ENCODE measurements at regions not wholly inside any gene's neighbourhood (a gene's known extent, or its start where the extent isn't known, plus 50 kb on each side); places are given as distances from the start of the nearest gene placed in this dataset.

- no peaks in the 10 kb centered on the region for H3K27me3 Mint-ChIP-seq (ENCODE audit: low read depth)
- ATAC-seq (no peak), DNase-seq (no peak)
- H3K36me3 Mint-ChIP-seq (ENCODE audit: low read depth), result no peaks in the 10 kb centered on the region
- H3K27ac Mint-ChIP-seq, result no peak overlapping the region
- POLR2A ChIA-PET, result no interaction called here
- no peak overlapping the region for H3K4me3 Mint-ChIP-seq
- H3K4me1 Mint-ChIP-seq (ENCODE audit: low read depth), result no peaks in the 10 kb centered on the region
- CTCF ChIA-PET, result no interaction called here
- no peaks in the 10 kb centered on the region for H3K9me3 Mint-ChIP-seq (ENCODE audit: insufficient read depth)
Observed at GRCh38 chr4:145389550-145389949, 92.1 kb upstream of the SMAD1 start.

- no peaks in the 10 kb centered on the region for H3K4me1 Mint-ChIP-seq (ENCODE audit: low read depth)
- CTCF ChIA-PET, result no interaction called here
Observed at GRCh38 chr4:145388043-145388442, 93.6 kb upstream of the SMAD1 start.

GRCh38 chr4:145387079-145387478 lies 94.6 kb upstream of the SMAD1 start:
- POLR2A ChIA-PET, result no interaction called here
- no peak for DNase-seq
- Mint-ChIP-seq H3K27me3 (ENCODE audit: low read depth) (no peaks in the 10 kb centered on the region), H3K4me3 (no peak overlapping the region), H3K4me1 (ENCODE audit: low read depth) (no peaks in the 10 kb centered on the region), H3K27ac (no peak overlapping the region), H3K36me3 (ENCODE audit: low read depth) (no peaks in the 10 kb centered on the region), H3K9me3 (ENCODE audit: insufficient read depth) (no peaks in the 10 kb centered on the region)
- ATAC-seq, result no peak
- CTCF ChIA-PET, result no interaction called here

More at GRCh38 chr4:145388043-145388442, 93.6 kb upstream of the SMAD1 start:
- POLR2A ChIA-PET, result no interaction called here
- DNase-seq, result no peak
- H3K27me3 Mint-ChIP-seq (ENCODE audit: low read depth), result no peaks in the 10 kb centered on the region
- no peaks in the 10 kb centered on the region for H3K36me3 Mint-ChIP-seq (ENCODE audit: low read depth)
- no peak overlapping the region for H3K4me3 Mint-ChIP-seq
- ATAC-seq, result no peak
- H3K9me3 Mint-ChIP-seq (ENCODE audit: insufficient read depth), result no peaks in the 10 kb centered on the region
- no peak overlapping the region for H3K27ac Mint-ChIP-seq

GRCh38 chr4:145381163-145381562 lies 100.5 kb upstream of the SMAD1 start:
- CTCF ChIA-PET, result no interaction called here

GRCh38 chr4:145380123-145380522 lies 101.5 kb upstream of the SMAD1 start:
- no peak for ATAC-seq
- DNase-seq, result no peak
- Mint-ChIP-seq H3K36me3 (ENCODE audit: low read depth) (no peaks in the 10 kb centered on the region), H3K4me3 (no peak overlapping the region), H3K27me3 (ENCODE audit: low read depth) (no peaks in the 10 kb centered on the region), H3K9me3 (ENCODE audit: insufficient read depth) (no peaks in the 10 kb centered on the region), H3K27ac (no peak overlapping the region), H3K4me1 (ENCODE audit: low read depth) (no peaks in the 10 kb centered on the region)
- ChIA-PET POLR2A (no interaction called here), CTCF (no interaction called here)

More at GRCh38 chr4:145381163-145381562, 100.5 kb upstream of the SMAD1 start:
- POLR2A ChIA-PET, result no interaction called here
- H3K27me3 Mint-ChIP-seq (ENCODE audit: low read depth), result no peaks in the 10 kb centered on the region
- ATAC-seq, result no peak
- no peak overlapping the region for H3K27ac Mint-ChIP-seq
- H3K36me3 Mint-ChIP-seq (ENCODE audit: low read depth), result no peaks in the 10 kb centered on the region
- H3K9me3 Mint-ChIP-seq (ENCODE audit: insufficient read depth), result no peaks in the 10 kb centered on the region
- no peak overlapping the region for H3K4me3 Mint-ChIP-seq
- no peak for DNase-seq
- no peaks in the 10 kb centered on the region for H3K4me1 Mint-ChIP-seq (ENCODE audit: low read depth)

GRCh38 chr4:145375416-145375815 lies 106.2 kb upstream of the SMAD1 start:
- CTCF ChIA-PET, result no interaction called here
- no peak for DNase-seq

GRCh38 chr4:145352438-145353145 lies 129.1 kb upstream of the SMAD1 start:
- Mint-ChIP-seq H3K4me1 (ENCODE audit: low read depth) (no peaks in the 10 kb centered on the region), H3K9me3 (ENCODE audit: insufficient read depth) (no peaks in the 10 kb centered on the region), H3K36me3 (ENCODE audit: low read depth) (no peaks in the 10 kb centered on the region), H3K27ac (no peak overlapping the region), H3K27me3 (ENCODE audit: low read depth) (no peaks in the 10 kb centered on the region), H3K4me3 (no peak overlapping the region)
- ATAC-seq (no peak), DNase-seq (no peak)
- POLR2A ChIA-PET, result no interaction called here
- CTCF ChIA-PET, result no interaction called here

More at GRCh38 chr4:145375416-145375815, 106.2 kb upstream of the SMAD1 start:
- Mint-ChIP-seq H3K36me3 (ENCODE audit: low read depth) (no peaks in the 10 kb centered on the region), H3K27me3 (ENCODE audit: low read depth) (no peaks in the 10 kb centered on the region), H3K4me3 (no peak overlapping the region), H3K4me1 (ENCODE audit: low read depth) (no peaks in the 10 kb centered on the region), H3K27ac (no peak overlapping the region), H3K9me3 (ENCODE audit: insufficient read depth) (no peaks in the 10 kb centered on the region)
- POLR2A ChIA-PET, result no interaction called here
- no peak for ATAC-seq

- no peak for ATAC-seq
- H3K36me3 Mint-ChIP-seq (ENCODE audit: low read depth), result no peaks in the 10 kb centered on the region
- no peaks in the 10 kb centered on the region for H3K9me3 Mint-ChIP-seq (ENCODE audit: insufficient read depth)
- no peaks in the 10 kb centered on the region for H3K27me3 Mint-ChIP-seq (ENCODE audit: low read depth)
- CTCF ChIA-PET, result no interaction called here
- H3K4me1 Mint-ChIP-seq (ENCODE audit: low read depth), result no peaks in the 10 kb centered on the region
- DNase-seq, result no peak
- no peak overlapping the region for H3K27ac Mint-ChIP-seq
- POLR2A ChIA-PET, result no interaction called here
- no peak overlapping the region for H3K4me3 Mint-ChIP-seq
Observed at GRCh38 chr4:145351922-145352321, 129.7 kb upstream of the SMAD1 start.

- CTCF ChIA-PET, result no interaction called here
- DNase-seq (no peak), ATAC-seq (no peak)
- Mint-ChIP-seq H3K9me3 (ENCODE audit: insufficient read depth) (no peaks in the 10 kb centered on the region), H3K36me3 (ENCODE audit: low read depth) (no peaks in the 10 kb centered on the region), H3K4me3 (no peak overlapping the region), H3K4me1 (ENCODE audit: low read depth) (no peaks in the 10 kb centered on the region), H3K27ac (no peak overlapping the region), H3K27me3 (ENCODE audit: low read depth) (no peaks in the 10 kb centered on the region)
- POLR2A ChIA-PET, result no interaction called here
Observed at GRCh38 chr4:145351162-145351561, 130.5 kb upstream of the SMAD1 start.

GRCh38 chr4:145348291-145348690 lies 133.4 kb upstream of the SMAD1 start:
- Mint-ChIP-seq H3K4me3 (no peak overlapping the region), H3K4me1 (ENCODE audit: low read depth) (no peaks in the 10 kb centered on the region), H3K27ac (no peak overlapping the region), H3K9me3 (ENCODE audit: insufficient read depth) (no peaks in the 10 kb centered on the region), H3K27me3 (ENCODE audit: low read depth) (no peaks in the 10 kb centered on the region), H3K36me3 (ENCODE audit: low read depth) (no peaks in the 10 kb centered on the region)
- ChIA-PET CTCF (no interaction called here), POLR2A (no interaction called here)
- no peak for ATAC-seq
- DNase-seq, result no peak

- POLR2A ChIA-PET, result no interaction called here
- Mint-ChIP-seq H3K36me3 (ENCODE audit: low read depth) (no peaks in the 10 kb centered on the region), H3K9me3 (ENCODE audit: insufficient read depth) (no peaks in the 10 kb centered on the region), H3K27me3 (ENCODE audit: low read depth) (no peaks in the 10 kb centered on the region), H3K4me1 (ENCODE audit: low read depth) (no peaks in the 10 kb centered on the region), H3K4me3 (no peak overlapping the region), H3K27ac (no peak overlapping the region)
- DNase-seq (no peak), ATAC-seq (no peak)
- CTCF ChIA-PET, result no interaction called here
Observed at GRCh38 chr4:145347684-145348083, 134.0 kb upstream of the SMAD1 start.

- H3K4me3 Mint-ChIP-seq, result no peak overlapping the region
- ChIA-PET POLR2A (no interaction called here), CTCF (no interaction called here)
- no peak for DNase-seq
- no peak for ATAC-seq
- no peaks in the 10 kb centered on the region for H3K4me1 Mint-ChIP-seq (ENCODE audit: low read depth)
- H3K27ac Mint-ChIP-seq, result no peak overlapping the region
- peaks cover 3% of the 10 kb centered on the region for H3K27me3 Mint-ChIP-seq (ENCODE audit: low read depth)
- no peaks in the 10 kb centered on the region for H3K36me3 Mint-ChIP-seq (ENCODE audit: low read depth)
- H3K9me3 Mint-ChIP-seq (ENCODE audit: insufficient read depth), result no peaks in the 10 kb centered on the region
Observed at GRCh38 chr4:145346081-145346480, 135.6 kb upstream of the SMAD1 start.

GRCh38 chr4:145345401-145345800 lies 136.3 kb upstream of the SMAD1 start:
- no peaks in the 10 kb centered on the region for H3K36me3 Mint-ChIP-seq (ENCODE audit: low read depth)
- no peaks in the 10 kb centered on the region for H3K4me1 Mint-ChIP-seq (ENCODE audit: low read depth)
- H3K4me3 Mint-ChIP-seq, result no peak overlapping the region
- peaks cover 3% of the 10 kb centered on the region for H3K27me3 Mint-ChIP-seq (ENCODE audit: low read depth)
- no peaks in the 10 kb centered on the region for H3K9me3 Mint-ChIP-seq (ENCODE audit: insufficient read depth)
- H3K27ac Mint-ChIP-seq, result no peak overlapping the region
- POLR2A ChIA-PET, result no interaction called here
- CTCF ChIA-PET, result no interaction called here
- ATAC-seq (no peak), DNase-seq (no peak)

Data from activated CD8-positive, alpha-beta T cell treated with anti-CD3 and anti-CD28 coated beads, Interleukin-2, amount 10 ng/mL, durations not matched to agents 7 days and 5 days (primary cell).